ENCODE measurements at regions not wholly inside any gene's neighbourhood (a gene's known extent, or its start where the extent isn't known, plus 50 kb on each side); places are given as distances from the start of the nearest gene placed in this dataset.

GRCh38 chr6:4384656-4385055 is 249.3 kb upstream of the ECI2 start:
- no peak for TF ChIP-seq POLR2A (IDR thresholded peaks at IDR 0.05; ENCODE audit: low read depth, low read length)
- no peak for TF ChIP-seq POLR2AphosphoS5 (IDR thresholded peaks at IDR 0.05; ENCODE audit: low read depth, low read length)
- no peak for TF ChIP-seq TAF1 (IDR thresholded peaks at IDR 0.05; ENCODE audit: low read depth, low read length)

Data from GM12891 (cell line).